Kidney (tissue), 13 donors: ENCODE measurements at regions not wholly inside any gene's neighbourhood (a gene's known extent, or its start where the extent isn't known, plus 50 kb on each side); places are given as distances from the start of the nearest gene placed in this dataset.

Source experiments
- DNase-seq, 5 donors: peaks; one replicate each; pipeline ENCODE4 v3.0.0-alpha.2; 2013 to 2020
- FAIRE-seq: peaks from 2 replicates; lab custom pipeline; 2012; peaks lifted over from hg19 to GRCh38; lab: Jason Lieb, UNC
- H3K27ac ChIP-seq, 2 donors: one replicate each; pipeline ENCODE4 v1.7.0; 2013; ENCODE audit warnings: low read depth in 2 of 2, low read length in 2 of 2, inconsistent platforms in 1 of 2
- H3K27me3 ChIP-seq: one replicate; pipeline ENCODE4 v1.7.1; 2013; ENCODE audit warnings: low read length, inconsistent platforms; ENCODE audit not compliant: control insufficient read depth, insufficient read depth
- H3K36me3 ChIP-seq, 3 donors: one replicate each; pipeline versions ENCODE4 v1.7.0 to v1.7.1; 2013; ENCODE audit warnings: low read length in 3 of 3, control low read depth in 1 of 3, inconsistent platforms in 1 of 3; ENCODE audit not compliant: insufficient read depth in 3 of 3, control insufficient read depth in 2 of 3
- H3K4me1 ChIP-seq, 3 donors: one replicate each; pipeline versions ENCODE4 v1.7.0 to v1.7.1; 2013; ENCODE audit warnings: low read length in 3 of 3, inconsistent platforms in 1 of 3, low read depth in 1 of 3; ENCODE audit not compliant: control insufficient read depth in 2 of 3, insufficient read depth in 2 of 3
- H3K4me3 ChIP-seq, 3 donors: one replicate each; pipeline versions ENCODE4 v1.7.0 to v1.8.1; 2013; ENCODE audit warnings: low read length in 3 of 3, control low read depth in 1 of 3, inconsistent platforms in 1 of 3
- H3K9ac ChIP-seq, 3 donors: one replicate each; pipeline versions ENCODE4 v1.7.0 to v1.7.1; 2013; ENCODE audit warnings: low read length in 3 of 3, control low read depth in 1 of 3, inconsistent platforms in 1 of 3
- H3K9me3 ChIP-seq, 3 donors: one replicate each; pipeline versions ENCODE4 v1.7.0 to v1.7.1; 2013; ENCODE audit warnings: low read length in 3 of 3, control low read depth in 1 of 3, inconsistent platforms in 1 of 3; ENCODE audit not compliant: control insufficient read depth in 2 of 3, insufficient read depth in 1 of 3
- intact Hi-C: fragments of 100-400 bp; cut with DNase I; formaldehyde crosslinking; loops from one replicate; pipeline ENCODE4 v1.11.1; 2022
- TF ChIP-seq, protein P1 (sequence below): IDR thresholded peaks from 3 replicates; pipeline ENCODE4 v1.5.1; 2012; ENCODE audit warnings: mild to moderate bottlenecking, moderate library complexity, borderline replicate concordance; ENCODE audit not compliant: insufficient read depth; ENCODE audit errors: extremely low read depth
- donor health status: control.
- donor health status: control.
- donor health status: control.
- donor health status: control.
- donor health status: control.
- donor health status: DM: yes; HTN: yes; CAD: no.
- donor health status: Normal renal cell carcinoma (clear cell type).

DNA sequence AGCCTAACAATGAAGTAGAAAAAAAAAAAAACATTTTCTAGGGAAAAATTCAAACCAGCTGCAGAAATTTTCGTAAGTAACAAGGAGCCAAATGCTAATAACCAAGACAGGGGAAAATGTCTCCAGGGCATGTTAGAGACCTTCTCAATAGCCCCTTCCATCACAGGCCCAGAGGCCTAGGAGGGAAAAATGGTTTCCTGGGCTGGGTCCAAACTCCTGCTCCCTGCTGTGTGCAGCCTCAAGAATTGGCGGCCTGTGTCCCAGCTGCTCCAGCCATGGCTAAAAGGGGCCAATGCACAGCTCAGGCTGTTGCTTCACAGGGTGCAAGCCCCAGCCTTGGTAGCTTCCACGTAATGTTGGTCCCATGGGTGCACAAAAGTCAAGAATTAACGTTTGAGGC is 266.2 kb downstream of the ZEB2 start:
- TF ChIP-seq, protein P1, sequence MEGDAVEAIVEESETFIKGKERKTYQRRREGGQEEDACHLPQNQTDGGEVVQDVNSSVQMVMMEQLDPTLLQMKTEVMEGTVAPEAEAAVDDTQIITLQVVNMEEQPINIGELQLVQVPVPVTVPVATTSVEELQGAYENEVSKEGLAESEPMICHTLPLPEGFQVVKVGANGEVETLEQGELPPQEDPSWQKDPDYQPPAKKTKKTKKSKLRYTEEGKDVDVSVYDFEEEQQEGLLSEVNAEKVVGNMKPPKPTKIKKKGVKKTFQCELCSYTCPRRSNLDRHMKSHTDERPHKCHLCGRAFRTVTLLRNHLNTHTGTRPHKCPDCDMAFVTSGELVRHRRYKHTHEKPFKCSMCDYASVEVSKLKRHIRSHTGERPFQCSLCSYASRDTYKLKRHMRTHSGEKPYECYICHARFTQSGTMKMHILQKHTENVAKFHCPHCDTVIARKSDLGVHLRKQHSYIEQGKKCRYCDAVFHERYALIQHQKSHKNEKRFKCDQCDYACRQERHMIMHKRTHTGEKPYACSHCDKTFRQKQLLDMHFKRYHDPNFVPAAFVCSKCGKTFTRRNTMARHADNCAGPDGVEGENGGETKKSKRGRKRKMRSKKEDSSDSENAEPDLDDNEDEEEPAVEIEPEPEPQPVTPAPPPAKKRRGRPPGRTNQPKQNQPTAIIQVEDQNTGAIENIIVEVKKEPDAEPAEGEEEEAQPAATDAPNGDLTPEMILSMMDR: no peak
- no peaks in the 10 kb centered on the region for H3K36me3 ChIP-seq
- DNase-seq: no peak
- intact Hi-C loops: no loop called here
- FAIRE-seq: no peak
- H3K9ac ChIP-seq: no peak overlapping the region
- H3K4me1 ChIP-seq: no peaks in the 10 kb centered on the region
- H3K27ac ChIP-seq: no peak overlapping the region
- H3K27me3 ChIP-seq: no peaks in the 10 kb centered on the region
- H3K9me3 ChIP-seq: peaks cover 0 to 12% (median 0%) of the 10 kb centered on the region in 3 donors
- no peak overlapping the region for H3K4me3 ChIP-seq

DNA sequence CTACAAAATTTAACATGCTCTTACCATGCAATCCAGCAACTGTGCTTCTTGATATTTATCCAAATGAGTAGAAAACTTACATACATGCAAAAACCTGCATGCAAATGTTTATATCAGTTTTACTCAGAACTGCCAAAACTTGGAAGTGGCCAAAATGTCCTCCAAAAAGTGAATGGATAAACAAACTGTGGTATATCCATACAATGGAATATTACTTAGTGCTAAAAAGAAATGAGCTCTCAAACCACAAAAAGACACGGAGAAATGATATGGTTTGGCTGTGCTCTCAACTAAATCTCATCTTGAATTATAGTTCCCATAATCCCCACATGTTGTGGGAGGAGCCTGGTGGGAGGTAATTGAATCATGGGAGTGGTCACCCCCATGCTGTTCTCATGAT is 267.2 kb downstream of the ZEB2 start:
- no peak overlapping the region for H3K9ac ChIP-seq
- no peak overlapping the region for H3K27ac ChIP-seq
- no peak for FAIRE-seq
- intact Hi-C loops: no loop called here
- no peaks in the 10 kb centered on the region for H3K36me3 ChIP-seq
- no peak for DNase-seq
- H3K4me1 ChIP-seq: no peaks in the 10 kb centered on the region
- H3K4me3 ChIP-seq: no peak overlapping the region
- H3K9me3 ChIP-seq: peaks cover 0 to 10% (median 0%) of the 10 kb centered on the region in 3 donors
- TF ChIP-seq, protein P1: no peak
- no peaks in the 10 kb centered on the region for H3K27me3 ChIP-seq

DNA sequence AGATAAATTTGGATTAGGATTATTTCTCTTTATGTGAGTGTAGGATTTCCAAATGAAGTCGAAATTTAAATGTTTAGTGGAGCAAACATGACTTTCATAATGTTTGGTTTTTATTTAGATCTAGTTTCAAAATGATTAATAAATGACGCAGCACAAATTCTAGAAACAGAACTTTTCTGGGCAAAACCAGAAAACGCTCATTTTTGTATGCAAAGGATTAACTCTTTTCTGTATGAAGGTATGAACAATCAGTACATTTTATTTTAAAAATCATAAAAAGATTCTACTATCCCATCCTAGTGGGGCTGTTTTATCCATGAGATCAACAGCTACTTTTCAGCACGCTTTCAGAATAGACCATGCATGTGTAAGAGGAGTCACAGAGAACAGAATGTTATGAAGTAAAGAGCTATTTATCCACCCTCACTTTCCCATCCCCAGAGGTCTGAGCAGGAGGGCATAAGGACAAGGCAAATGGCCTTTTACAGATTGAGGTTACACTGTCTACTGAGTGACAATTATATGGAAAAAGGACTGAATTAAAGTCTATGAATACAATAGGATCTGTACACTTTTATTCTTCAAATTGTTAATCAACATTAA is 270.8 kb downstream of the ZEB2 start:
- DNase-seq: no peak
- TF ChIP-seq, protein P1: no peak

More for the DNA sequence above, 270.8 kb downstream of the ZEB2 start:
- Histone ChIP-seq H3K27ac (no peak overlapping the region), H3K27me3 (no peaks in the 10 kb centered on the region), H3K4me1 (no peaks in the 10 kb centered on the region), H3K36me3 (no peaks in the 10 kb centered on the region), H3K9me3 (peaks cover 0 to 5% (median 0%) of the 10 kb centered on the region in 3 donors), H3K9ac (no peak overlapping the region), H3K4me3 (no peak overlapping the region)
- intact Hi-C loops: no loop called here
- no peak for FAIRE-seq
